Panc1 (cell line): ENCODE measurements at regions not wholly inside any gene's neighbourhood (a gene's known extent, or its start where the extent isn't known, plus 50 kb on each side); places are given as distances from the start of the nearest gene placed in this dataset.

Experiments
- ATAC-seq: fragments of 200-7000 bp; cut with Tn5 transposase; 2 replicates; pipeline ENCODE4 v1.9.1; 2020; ENCODE audit warnings: mild to moderate bottlenecking, moderate library complexity
- BruUV-seq: library from RNA; stranded (reverse); fragments of 400-500 nt; replicated peaks from 2 replicates; lab custom pipeline; 2021; lab: Mats Ljungman, UMichigan
- CTCF ChIA-PET: fragments of 300-600 bp; sonication (Branson Sonifier 250); formaldehyde crosslinking; loops from one replicate; lab custom pipeline; 2022; ENCODE audit warnings: antibody characterized with exemption; lab: Charles Lee
- POLR2A ChIA-PET: fragments of 300-600 bp; sonication (Branson Sonifier 250); formaldehyde crosslinking; loops from one replicate; lab custom pipeline; 2022; ENCODE audit warnings: antibody characterized with exemption; lab: Charles Lee
- DNase-seq: peaks from one replicate; pipeline ENCODE4 v3.0.0-alpha.2; 2010; ENCODE audit warnings: low read depth, low spot score
- H3K27ac ChIP-seq: 2 replicates; pipeline ENCODE4 v1.5.1; 2011; ENCODE audit warnings: mild to moderate bottlenecking, low read length, inconsistent platforms
- H3K27me3 ChIP-seq: fragments of 200-500 bp; sonication (Bioruptor generic); 2 replicates; pipeline ENCODE4 v1.6.0; 2014; ENCODE audit warnings: low read length, inconsistent platforms; ENCODE audit not compliant: control insufficient read depth, insufficient read depth
- H3K36me3 ChIP-seq: fragments of 200-500 bp; sonication (Bioruptor generic); 2 replicates; pipeline ENCODE4 v1.5.1; 2014; ENCODE audit warnings: inconsistent platforms, mild to moderate bottlenecking, low read length, moderate library complexity; ENCODE audit not compliant: control insufficient read depth, insufficient read depth
- H3K4me1 ChIP-seq: 2 replicates; pipeline ENCODE4 v1.5.1; 2011; ENCODE audit warnings: inconsistent platforms, mild to moderate bottlenecking, low read length, moderate library complexity; ENCODE audit not compliant: control insufficient read depth, insufficient read depth
- H3K4me3 ChIP-seq, 2 experiments: 2 replicates each; pipeline ENCODE4 v1.5.1; 2011 to 2012; ENCODE audit warnings: low read depth in 2 of 2, low read length in 2 of 2, mild to moderate bottlenecking in 2 of 2, inconsistent platforms in 1 of 2, moderate library complexity in 1 of 2
- H3K9me3 ChIP-seq: fragments of 200-500 bp; sonication (Bioruptor generic); 2 replicates; pipeline ENCODE4 v1.5.1; 2014; ENCODE audit warnings: low read depth, mild to moderate bottlenecking, inconsistent platforms, low read length, moderate library complexity; ENCODE audit not compliant: control insufficient read depth, insufficient read depth
- POLR2AphosphoS5 ChIP-seq: IDR thresholded peaks from 2 replicates; pipeline ENCODE4 v1.6.1; 2012; ENCODE audit warnings: mild to moderate bottlenecking, low read depth, low read length, moderate library complexity
- SIN3A ChIP-seq: IDR thresholded peaks from 2 replicates; pipeline ENCODE4 v1.6.1; 2012; ENCODE audit warnings: low read depth, mild to moderate bottlenecking, low read length, moderate library complexity, borderline replicate concordance; ENCODE audit not compliant: insufficient read depth
- TCF7L2 ChIP-seq: IDR thresholded peaks from 2 replicates; pipeline ENCODE4 v1.6.1; 2011; ENCODE audit warnings: mild to moderate bottlenecking, low read depth, low read length, inconsistent platforms
- in situ Hi-C: cut with HindIII; loops from 2 replicates; pipeline ENCODE4 v1.10.0; 2016; ENCODE audit warnings: low sequenced_read_pairs, low pct_unique_long_range_greater_than_20kb
- intact Hi-C: fragments of 100-400 bp; cut with micrococcal nuclease; formaldehyde crosslinking; loops from one replicate; pipeline ENCODE4 v1.10.0; 2022; ENCODE audit not compliant: unreplicated experiment
- TF ChIP-seq, protein P1 (sequence below), 2 experiments: IDR thresholded peaks; 2 replicates each; pipeline ENCODE4 v1.6.1; 2011 to 2012; ENCODE audit warnings: low read depth in 2 of 2, control low read depth in 1 of 2, low read length in 1 of 2, mild to moderate bottlenecking in 1 of 2, moderate library complexity in 1 of 2; ENCODE audit not compliant: insufficient read depth in 1 of 2
- TF ChIP-seq, protein P2 (sequence below): fragments of 450-650 bp; IDR thresholded peaks from 2 replicates; pipeline ENCODE4 v1.5.1; 2017; ENCODE audit warnings: mild to moderate bottlenecking

DNA sequence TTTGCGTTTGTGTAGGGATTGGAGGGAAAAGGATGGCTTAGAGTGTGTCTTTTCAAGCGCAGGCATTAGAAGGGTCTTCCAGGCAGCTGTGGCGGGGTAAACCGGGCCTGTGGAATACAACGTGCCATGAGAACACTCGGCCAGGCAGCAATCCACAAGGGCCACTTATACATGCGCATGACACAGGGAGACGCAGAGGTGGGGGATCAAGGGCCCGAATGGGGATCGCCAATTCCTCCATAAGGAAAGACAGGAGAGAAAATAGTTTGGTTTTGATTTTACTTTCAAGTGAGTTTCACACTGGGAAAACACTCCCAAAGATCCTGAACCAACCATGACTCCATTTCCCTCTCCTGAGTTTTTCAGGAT lies 71.6 kb downstream of the SPRING1 start:
- Histone ChIP-seq H3K36me3 (no peaks in the 10 kb centered on the region), H3K27me3 (no peaks in the 10 kb centered on the region), H3K4me1 (peaks cover 9% of the 10 kb centered on the region), H3K27ac (no peak overlapping the region), H3K4me3 (no peak overlapping the region), H3K9me3 (no peaks in the 10 kb centered on the region)
- intact Hi-C loops (no loop called here), in situ Hi-C loops (no loop called here)
- no peak for DNase-seq
- no peak for ATAC-seq
- ChIA-PET CTCF (no interaction called here), POLR2A (no interaction called here)
- no TSS peak for BruUV-seq
- TF ChIP-seq POLR2AphosphoS5 = no peak

DNA sequence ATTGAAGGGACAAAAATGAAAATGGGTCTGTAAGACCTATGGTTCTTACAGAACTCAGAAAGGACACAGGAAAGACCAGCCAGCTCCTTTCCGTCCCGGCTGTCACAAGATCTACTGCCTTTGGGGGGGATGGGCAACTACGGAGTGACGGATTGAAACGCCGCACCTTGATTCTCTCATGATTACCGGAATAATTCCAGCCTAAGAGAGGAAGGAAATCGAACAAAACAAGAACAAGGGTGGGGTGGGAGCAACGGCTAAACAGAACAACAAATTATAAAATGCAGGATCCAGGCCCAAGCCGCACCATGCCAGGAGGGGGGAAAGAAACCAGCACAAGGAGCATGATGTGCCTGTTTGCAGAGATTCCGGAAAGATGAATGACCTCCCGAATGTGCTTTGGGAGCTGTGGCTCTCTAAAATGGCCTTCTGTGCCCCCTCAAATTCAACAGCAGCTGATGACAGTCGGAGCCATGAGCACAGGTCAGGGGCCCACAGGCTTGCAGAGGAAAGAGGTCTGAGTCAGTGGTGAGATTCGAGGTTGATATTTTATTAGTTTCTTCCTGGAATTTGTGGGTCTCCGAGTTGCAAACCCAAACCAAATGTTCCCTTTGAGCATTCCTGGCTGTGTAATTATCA lies 72.1 kb downstream of the SPRING1 start:
- DNase-seq (no peak), ATAC-seq (no peak)
- POLR2A ChIA-PET = no interaction called here
- peaks cover 9% of the 10 kb centered on the region for H3K4me1 ChIP-seq
- H3K9me3 ChIP-seq = no peaks in the 10 kb centered on the region
- H3K4me3 ChIP-seq = no peak overlapping the region
- intact Hi-C loops (no loop called here), in situ Hi-C loops (no loop called here)
- H3K27ac ChIP-seq = no peak overlapping the region
- TF ChIP-seq, protein P1, sequence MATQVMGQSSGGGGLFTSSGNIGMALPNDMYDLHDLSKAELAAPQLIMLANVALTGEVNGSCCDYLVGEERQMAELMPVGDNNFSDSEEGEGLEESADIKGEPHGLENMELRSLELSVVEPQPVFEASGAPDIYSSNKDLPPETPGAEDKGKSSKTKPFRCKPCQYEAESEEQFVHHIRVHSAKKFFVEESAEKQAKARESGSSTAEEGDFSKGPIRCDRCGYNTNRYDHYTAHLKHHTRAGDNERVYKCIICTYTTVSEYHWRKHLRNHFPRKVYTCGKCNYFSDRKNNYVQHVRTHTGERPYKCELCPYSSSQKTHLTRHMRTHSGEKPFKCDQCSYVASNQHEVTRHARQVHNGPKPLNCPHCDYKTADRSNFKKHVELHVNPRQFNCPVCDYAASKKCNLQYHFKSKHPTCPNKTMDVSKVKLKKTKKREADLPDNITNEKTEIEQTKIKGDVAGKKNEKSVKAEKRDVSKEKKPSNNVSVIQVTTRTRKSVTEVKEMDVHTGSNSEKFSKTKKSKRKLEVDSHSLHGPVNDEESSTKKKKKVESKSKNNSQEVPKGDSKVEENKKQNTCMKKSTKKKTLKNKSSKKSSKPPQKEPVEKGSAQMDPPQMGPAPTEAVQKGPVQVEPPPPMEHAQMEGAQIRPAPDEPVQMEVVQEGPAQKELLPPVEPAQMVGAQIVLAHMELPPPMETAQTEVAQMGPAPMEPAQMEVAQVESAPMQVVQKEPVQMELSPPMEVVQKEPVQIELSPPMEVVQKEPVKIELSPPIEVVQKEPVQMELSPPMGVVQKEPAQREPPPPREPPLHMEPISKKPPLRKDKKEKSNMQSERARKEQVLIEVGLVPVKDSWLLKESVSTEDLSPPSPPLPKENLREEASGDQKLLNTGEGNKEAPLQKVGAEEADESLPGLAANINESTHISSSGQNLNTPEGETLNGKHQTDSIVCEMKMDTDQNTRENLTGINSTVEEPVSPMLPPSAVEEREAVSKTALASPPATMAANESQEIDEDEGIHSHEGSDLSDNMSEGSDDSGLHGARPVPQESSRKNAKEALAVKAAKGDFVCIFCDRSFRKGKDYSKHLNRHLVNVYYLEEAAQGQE (IDR thresholded peaks at IDR 0.05; ENCODE audit: insufficient read depth in 1 of 2, low read depth in 2 of 2, low read length in 1 of 2) = no peak
- TF ChIP-seq, protein P2, sequence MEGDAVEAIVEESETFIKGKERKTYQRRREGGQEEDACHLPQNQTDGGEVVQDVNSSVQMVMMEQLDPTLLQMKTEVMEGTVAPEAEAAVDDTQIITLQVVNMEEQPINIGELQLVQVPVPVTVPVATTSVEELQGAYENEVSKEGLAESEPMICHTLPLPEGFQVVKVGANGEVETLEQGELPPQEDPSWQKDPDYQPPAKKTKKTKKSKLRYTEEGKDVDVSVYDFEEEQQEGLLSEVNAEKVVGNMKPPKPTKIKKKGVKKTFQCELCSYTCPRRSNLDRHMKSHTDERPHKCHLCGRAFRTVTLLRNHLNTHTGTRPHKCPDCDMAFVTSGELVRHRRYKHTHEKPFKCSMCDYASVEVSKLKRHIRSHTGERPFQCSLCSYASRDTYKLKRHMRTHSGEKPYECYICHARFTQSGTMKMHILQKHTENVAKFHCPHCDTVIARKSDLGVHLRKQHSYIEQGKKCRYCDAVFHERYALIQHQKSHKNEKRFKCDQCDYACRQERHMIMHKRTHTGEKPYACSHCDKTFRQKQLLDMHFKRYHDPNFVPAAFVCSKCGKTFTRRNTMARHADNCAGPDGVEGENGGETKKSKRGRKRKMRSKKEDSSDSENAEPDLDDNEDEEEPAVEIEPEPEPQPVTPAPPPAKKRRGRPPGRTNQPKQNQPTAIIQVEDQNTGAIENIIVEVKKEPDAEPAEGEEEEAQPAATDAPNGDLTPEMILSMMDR = no peak
- no peak for TF ChIP-seq TCF7L2
- TF ChIP-seq SIN3A = no peak
- TF ChIP-seq POLR2AphosphoS5 = no peak
- CTCF ChIA-PET = no interaction called here
- H3K36me3 ChIP-seq = no peaks in the 10 kb centered on the region
- H3K27me3 ChIP-seq = no peaks in the 10 kb centered on the region
- BruUV-seq = no TSS peak

DNA sequence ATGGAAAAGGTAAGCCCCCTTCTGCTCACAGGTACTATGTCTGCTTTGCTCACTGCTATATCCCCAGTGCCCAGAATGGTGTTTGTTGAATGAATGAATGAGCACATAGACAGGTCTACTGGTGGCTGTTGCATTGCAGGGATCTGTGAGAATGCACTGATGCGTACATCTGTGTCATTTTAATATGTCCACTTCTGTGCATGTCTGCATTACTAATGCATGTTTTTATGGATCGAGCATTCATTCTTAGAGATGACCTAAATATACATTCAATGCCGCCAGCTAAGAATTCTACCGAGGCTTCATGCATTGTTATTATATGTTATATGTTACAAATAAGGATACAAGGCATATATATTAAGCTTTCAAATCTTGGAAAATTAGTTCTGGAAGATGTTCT lies 73.8 kb downstream of the SPRING1 start:
- no peak for TF ChIP-seq TCF7L2
- no peak for TF ChIP-seq SIN3A
- TF ChIP-seq, protein P1 (IDR thresholded peaks at IDR 0.05; ENCODE audit: insufficient read depth in 1 of 2, low read depth in 2 of 2, low read length in 1 of 2) = no peak
- no peak for TF ChIP-seq POLR2AphosphoS5
- TF ChIP-seq, protein P2 = no peak
- H3K4me1 ChIP-seq = peaks cover 22% of the 10 kb centered on the region
- ChIA-PET CTCF (no interaction called here), POLR2A (no interaction called here)
- no TSS peak for BruUV-seq
- ATAC-seq (no peak), DNase-seq (no peak)
- H3K36me3 ChIP-seq = no peaks in the 10 kb centered on the region
- intact Hi-C loops = no loop called here
- H3K27ac ChIP-seq = no peak overlapping the region
- H3K4me3 ChIP-seq = no peak overlapping the region
- no peaks in the 10 kb centered on the region for H3K27me3 ChIP-seq
- H3K9me3 ChIP-seq = no peaks in the 10 kb centered on the region
- in situ Hi-C loops = no loop called here
